Trophoblast cell (in vitro differentiated cells and primary cell): ENCODE measurements at regions not wholly inside any gene's neighbourhood (a gene's known extent, or its start where the extent isn't known, plus 50 kb on each side); places are given as distances from the start of the nearest gene placed in this dataset.

Experiments used
- DNase-seq, 2 donors: peaks; one replicate each; pipeline ENCODE4 v3.0.0-alpha.2; 2016
- H2AFZ ChIP-seq: 2 replicates; pipeline ENCODE4 v1.6.1; 2013; ENCODE audit warnings: low read length, moderate library complexity, mild to moderate bottlenecking; ENCODE audit not compliant: insufficient read depth, poor library complexity
- H2AK5ac ChIP-seq: 2 replicates; pipeline ENCODE4 v1.6.1; 2013; ENCODE audit warnings: mild to moderate bottlenecking, low read length
- H2BK120ac ChIP-seq: 2 replicates; pipeline ENCODE4 v1.6.1; 2013; ENCODE audit warnings: low read length, mild to moderate bottlenecking, moderate library complexity; ENCODE audit not compliant: insufficient read depth, poor library complexity
- H2BK12ac ChIP-seq: 2 replicates; pipeline ENCODE4 v1.6.1; 2013; ENCODE audit warnings: mild to moderate bottlenecking, low read length, moderate library complexity
- H2BK5ac ChIP-seq: 2 replicates; pipeline ENCODE4 v1.6.1; 2013; ENCODE audit warnings: low read length, low read depth, moderate library complexity, mild to moderate bottlenecking; ENCODE audit not compliant: poor library complexity
- H3K14ac ChIP-seq: 2 replicates; pipeline ENCODE4 v1.6.1; 2013; ENCODE audit warnings: mild to moderate bottlenecking, low read length
- H3K18ac ChIP-seq: 2 replicates; pipeline ENCODE4 v1.6.1; 2013; ENCODE audit warnings: mild to moderate bottlenecking, low read length
- H3K23ac ChIP-seq: 2 replicates; pipeline ENCODE4 v1.6.1; 2013; ENCODE audit warnings: low read length
- H3K27ac ChIP-seq: 2 replicates; pipeline ENCODE4 v1.5.1; 2013; ENCODE audit warnings: low read depth, mild to moderate bottlenecking, inconsistent platforms, low read length, moderate library complexity
- H3K27me3 ChIP-seq: 2 replicates; pipeline ENCODE4 v1.6.1; 2013; ENCODE audit warnings: inconsistent platforms, mild to moderate bottlenecking, low read length, moderate library complexity; ENCODE audit not compliant: insufficient read depth
- H3K36me3 ChIP-seq, 2 experiments: 1 replicate in 1 of 2; 2 replicates in 1 of 2; pipeline ENCODE4 v1.6.1; 2013; ENCODE audit warnings: low read length in 2 of 2, mild to moderate bottlenecking in 2 of 2, moderate library complexity in 1 of 2; ENCODE audit not compliant: insufficient read depth in 2 of 2, control insufficient read depth in 1 of 2
- H3K4ac ChIP-seq: 2 replicates; pipeline ENCODE4 v1.6.1; 2013; ENCODE audit warnings: low read depth, mild to moderate bottlenecking, low read length, moderate library complexity
- H3K4me1 ChIP-seq, 2 experiments: 1 replicate in 1 of 2; 2 replicates in 1 of 2; pipeline ENCODE4 v1.6.1; 2013; ENCODE audit warnings: low read length in 2 of 2, mild to moderate bottlenecking in 2 of 2, moderate library complexity in 1 of 2; ENCODE audit not compliant: insufficient read depth in 2 of 2, control insufficient read depth in 1 of 2
- H3K4me2 ChIP-seq: 2 replicates; pipeline ENCODE4 v1.6.1; 2013; ENCODE audit warnings: inconsistent platforms, mild to moderate bottlenecking, low read length, moderate library complexity
- H3K4me3 ChIP-seq: 2 replicates; pipeline ENCODE4 v1.5.1; 2013; ENCODE audit warnings: mild to moderate bottlenecking, low read depth, low read length, inconsistent platforms
- H3K79me1 ChIP-seq: one replicate; pipeline ENCODE4 v1.6.1; 2013; ENCODE audit warnings: low read length
- H3K79me2 ChIP-seq: 2 replicates; pipeline ENCODE4 v1.6.1; 2013; ENCODE audit warnings: low read length, mild to moderate bottlenecking; ENCODE audit not compliant: control insufficient read depth, insufficient read depth, poor library complexity
- H3K9ac ChIP-seq: 2 replicates; pipeline ENCODE4 v1.6.1; 2013; ENCODE audit warnings: mild to moderate bottlenecking, low read length
- H3K9me3 ChIP-seq: 2 replicates; pipeline ENCODE4 v1.6.1; 2013; ENCODE audit warnings: low read depth, mild to moderate bottlenecking, control low read depth, inconsistent platforms, low read length; ENCODE audit not compliant: insufficient read depth
- H4K12ac ChIP-seq: 2 replicates; pipeline ENCODE4 v1.6.1; 2013; ENCODE audit warnings: low read depth, mild to moderate bottlenecking, low read length, moderate library complexity
- H4K8ac ChIP-seq: 2 replicates; pipeline ENCODE4 v1.6.1; 2013; ENCODE audit warnings: low read depth, mild to moderate bottlenecking, low read length, moderate library complexity
- H4K91ac ChIP-seq: one replicate; pipeline ENCODE4 v1.6.1; 2013; ENCODE audit warnings: low read depth, mild to moderate bottlenecking, low read length, moderate library complexity
- WGBS: extraction: QIAGEN DNeasy Blood & Tissue Kit; methylation state at CpG from one replicate; pipeline ENCODE4 v1.1.7; 2013; ENCODE audit warnings: missing lambda C conversion rate; ENCODE audit not compliant: insufficient read length, insufficient coverage; ENCODE audit errors: extremely low coverage; 5-methylcytosine and 5-hydroxymethylcytosine counted together

- H3K9ac ChIP-seq: no peak overlapping the region
- no peak for DNase-seq
- no peak overlapping the region for H4K12ac ChIP-seq
- H2BK5ac ChIP-seq: no peak overlapping the region
- H4K91ac ChIP-seq: no peak overlapping the region
- no peaks in the 10 kb centered on the region for H3K9me3 ChIP-seq
- H2BK12ac ChIP-seq: no peak overlapping the region
- H3K4ac ChIP-seq: no peak overlapping the region
- no peak overlapping the region for H2AK5ac ChIP-seq
- H3K27ac ChIP-seq: no peak overlapping the region
- no peaks in the 10 kb centered on the region for H3K36me3 ChIP-seq
- H3K79me2 ChIP-seq: no peaks in the 10 kb centered on the region
- H3K23ac ChIP-seq: no peak overlapping the region
- no peak overlapping the region for H2BK120ac ChIP-seq
- H2AFZ ChIP-seq: no peak overlapping the region
- no peak overlapping the region for H3K4me3 ChIP-seq
- no peak overlapping the region for H3K4me2 ChIP-seq
- H3K27me3 ChIP-seq: no peaks in the 10 kb centered on the region
- no peaks in the 10 kb centered on the region for H3K79me1 ChIP-seq
- WGBS: no CpG with 5 or more reads among the region's 2 CpGs
- no peak overlapping the region for H3K18ac ChIP-seq
- H3K4me1 ChIP-seq: no peaks in the 10 kb centered on the region
- no peak overlapping the region for H3K14ac ChIP-seq
- no peak overlapping the region for H4K8ac ChIP-seq
Measured at GRCh38 chr13:105785436-105785835, 750.0 kb downstream of the EFNB2 start.

DNA sequence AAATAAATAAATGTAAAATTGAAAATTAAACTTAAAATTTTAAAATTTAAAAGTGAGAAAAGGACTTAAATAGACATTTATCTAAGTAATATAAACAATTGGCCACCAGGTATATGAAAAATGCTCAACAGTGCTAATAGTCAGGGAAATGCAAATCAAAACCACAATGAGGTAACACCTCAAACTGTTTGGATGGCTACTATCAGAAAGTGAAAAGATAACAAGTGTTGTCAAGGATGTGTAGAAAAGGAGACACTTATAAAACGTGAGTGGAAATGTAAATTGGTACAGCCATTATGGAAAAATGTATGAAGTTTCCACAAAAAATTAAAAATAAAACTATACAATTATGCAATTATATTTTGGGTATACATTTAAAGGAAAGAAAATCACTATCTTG is 752.2 kb downstream of the EFNB2 start:
- Histone ChIP-seq H3K18ac (no peak overlapping the region), H3K9ac (no peak overlapping the region), H2BK5ac (no peak overlapping the region), H3K9me3 (no peaks in the 10 kb centered on the region), H4K8ac (no peak overlapping the region), H2AFZ (no peak overlapping the region), H3K23ac (no peak overlapping the region), H3K79me1 (no peaks in the 10 kb centered on the region), H3K4me3 (no peak overlapping the region), H3K4me1 (no peaks in the 10 kb centered on the region), H3K27ac (no peak overlapping the region), H4K91ac (no peak overlapping the region), H3K27me3 (no peaks in the 10 kb centered on the region), H2BK120ac (no peak overlapping the region), H2BK12ac (no peak overlapping the region), H3K79me2 (no peaks in the 10 kb centered on the region), H3K14ac (no peak overlapping the region), H3K36me3 (no peaks in the 10 kb centered on the region), H3K4ac (no peak overlapping the region), H3K4me2 (no peak overlapping the region), H4K12ac (no peak overlapping the region), H2AK5ac (no peak overlapping the region)
- DNase-seq: no peak
- no CpG with 5 or more reads among the region's 1 CpG for WGBS

DNA sequence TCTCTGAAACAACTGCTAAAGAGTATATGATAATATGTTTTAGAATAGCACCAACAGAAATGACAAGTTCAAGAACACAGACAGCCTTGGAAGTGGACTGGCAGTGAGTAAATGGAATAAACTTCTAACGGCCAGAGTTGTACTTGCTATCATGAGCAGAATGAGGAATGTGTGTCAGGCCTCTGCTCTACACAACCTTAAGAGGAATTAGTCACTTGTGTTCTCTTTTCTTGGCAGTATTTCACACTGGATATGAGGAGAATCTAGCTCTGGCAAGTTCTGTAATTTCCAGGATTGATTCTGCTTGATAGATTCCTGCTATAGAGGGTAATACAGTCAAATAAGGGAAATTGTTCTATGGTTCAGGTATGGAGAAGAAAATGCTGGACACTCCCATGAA is 757.3 kb downstream of the EFNB2 start:
- Histone ChIP-seq H3K23ac (no peak overlapping the region), H4K91ac (no peak overlapping the region), H3K18ac (no peak overlapping the region), H3K36me3 (no peaks in the 10 kb centered on the region), H3K4ac (no peak overlapping the region), H4K8ac (no peak overlapping the region), H3K79me2 (no peaks in the 10 kb centered on the region), H4K12ac (no peak overlapping the region), H2AK5ac (no peak overlapping the region), H3K9ac (no peak overlapping the region), H3K4me2 (no peak overlapping the region), H3K9me3 (no peaks in the 10 kb centered on the region), H3K27ac (no peak overlapping the region), H3K14ac (no peak overlapping the region), H2BK12ac (no peak overlapping the region), H3K79me1 (peaks cover 5% of the 10 kb centered on the region), H2BK120ac (no peak overlapping the region), H2BK5ac (no peak overlapping the region), H3K4me1 (peaks cover 0 to 6% of the 10 kb centered on the region in 2 experiments), H2AFZ (no peak overlapping the region), H3K4me3 (no peak overlapping the region), H3K27me3 (no peaks in the 10 kb centered on the region)
- no peak for DNase-seq
- no CpG with 5 or more reads among the region's 1 CpG for WGBS

DNA sequence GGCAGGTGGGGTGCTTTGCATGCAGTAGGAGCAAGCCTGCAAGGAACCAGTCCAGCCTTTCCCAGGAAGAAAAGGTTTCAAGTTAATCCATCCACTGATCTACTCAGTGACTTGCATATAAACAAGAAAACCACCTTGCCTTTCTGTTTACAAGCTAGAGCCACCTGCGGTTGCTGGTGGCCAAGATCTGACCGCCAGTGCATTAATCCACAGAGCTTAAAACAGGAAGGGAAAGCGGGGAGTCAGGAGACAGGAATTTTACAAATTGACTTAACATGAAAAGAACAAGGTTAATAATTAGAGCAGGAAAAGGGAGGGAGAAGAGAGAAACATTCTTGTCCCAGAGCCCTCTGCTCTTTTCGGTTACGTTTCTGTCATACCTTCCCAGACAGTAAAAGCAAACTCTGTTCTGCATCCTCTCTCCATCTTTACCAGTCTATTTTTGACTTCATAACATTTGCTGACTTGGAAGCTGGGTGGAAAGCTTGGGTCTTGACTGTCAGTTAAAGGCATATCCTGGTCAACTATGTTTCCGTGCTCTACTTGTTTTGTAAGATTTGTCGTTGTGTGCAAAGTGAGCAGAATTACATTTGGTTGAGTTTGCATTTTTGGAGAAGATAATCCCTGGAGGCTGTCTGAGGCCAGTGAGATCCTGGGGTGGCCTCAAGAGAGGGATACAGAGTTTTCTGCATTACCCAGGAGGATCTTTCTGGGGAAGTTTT is 760.6 kb downstream of the EFNB2 start:
- Histone ChIP-seq H3K36me3 (no peaks in the 10 kb centered on the region), H2AFZ (no peak overlapping the region), H3K4ac (no peak overlapping the region), H3K27ac (peak overlapping the region; percentile 59), H2BK12ac (no peak overlapping the region), H3K18ac (no peak overlapping the region), H3K79me2 (no peaks in the 10 kb centered on the region), H2AK5ac (no peak overlapping the region), H3K4me2 (peak overlapping the region; percentile 32), H2BK120ac (no peak overlapping the region), H3K14ac (no peak overlapping the region), H3K27me3 (no peaks in the 10 kb centered on the region), H2BK5ac (no peak overlapping the region), H4K8ac (no peak overlapping the region), H4K12ac (no peak overlapping the region), H3K4me3 (no peak overlapping the region), H3K9ac (no peak overlapping the region), H3K79me1 (peaks cover 5% of the 10 kb centered on the region), H4K91ac (no peak overlapping the region), H3K4me1 (peaks cover 0 to 8% of the 10 kb centered on the region in 2 experiments), H3K23ac (no peak overlapping the region), H3K9me3 (no peaks in the 10 kb centered on the region)
- no peak for DNase-seq
- WGBS: no CpG with 5 or more reads among the region's 7 CpGs
